Trophoblast cell (in vitro differentiated cells and primary cell): ENCODE measurements at regions not wholly inside any gene's neighbourhood (a gene's known extent, or its start where the extent isn't known, plus 50 kb on each side); places are given as distances from the start of the nearest gene placed in this dataset.

Experiments used
- DNase-seq, 2 donors: peaks; one replicate each; pipeline ENCODE4 v3.0.0-alpha.2; 2016
- H2AFZ ChIP-seq: 2 replicates; pipeline ENCODE4 v1.6.1; 2013; ENCODE audit warnings: low read length, moderate library complexity, mild to moderate bottlenecking; ENCODE audit not compliant: insufficient read depth, poor library complexity
- H2AK5ac ChIP-seq: 2 replicates; pipeline ENCODE4 v1.6.1; 2013; ENCODE audit warnings: mild to moderate bottlenecking, low read length
- H2BK120ac ChIP-seq: 2 replicates; pipeline ENCODE4 v1.6.1; 2013; ENCODE audit warnings: low read length, mild to moderate bottlenecking, moderate library complexity; ENCODE audit not compliant: insufficient read depth, poor library complexity
- H2BK12ac ChIP-seq: 2 replicates; pipeline ENCODE4 v1.6.1; 2013; ENCODE audit warnings: mild to moderate bottlenecking, low read length, moderate library complexity
- H2BK5ac ChIP-seq: 2 replicates; pipeline ENCODE4 v1.6.1; 2013; ENCODE audit warnings: low read length, low read depth, moderate library complexity, mild to moderate bottlenecking; ENCODE audit not compliant: poor library complexity
- H3K14ac ChIP-seq: 2 replicates; pipeline ENCODE4 v1.6.1; 2013; ENCODE audit warnings: mild to moderate bottlenecking, low read length
- H3K18ac ChIP-seq: 2 replicates; pipeline ENCODE4 v1.6.1; 2013; ENCODE audit warnings: mild to moderate bottlenecking, low read length
- H3K23ac ChIP-seq: 2 replicates; pipeline ENCODE4 v1.6.1; 2013; ENCODE audit warnings: low read length
- H3K27ac ChIP-seq: 2 replicates; pipeline ENCODE4 v1.5.1; 2013; ENCODE audit warnings: low read depth, mild to moderate bottlenecking, inconsistent platforms, low read length, moderate library complexity
- H3K27me3 ChIP-seq: 2 replicates; pipeline ENCODE4 v1.6.1; 2013; ENCODE audit warnings: inconsistent platforms, mild to moderate bottlenecking, low read length, moderate library complexity; ENCODE audit not compliant: insufficient read depth
- H3K36me3 ChIP-seq, 2 experiments: 1 replicate in 1 of 2; 2 replicates in 1 of 2; pipeline ENCODE4 v1.6.1; 2013; ENCODE audit warnings: low read length in 2 of 2, mild to moderate bottlenecking in 2 of 2, moderate library complexity in 1 of 2; ENCODE audit not compliant: insufficient read depth in 2 of 2, control insufficient read depth in 1 of 2
- H3K4ac ChIP-seq: 2 replicates; pipeline ENCODE4 v1.6.1; 2013; ENCODE audit warnings: low read depth, mild to moderate bottlenecking, low read length, moderate library complexity
- H3K4me1 ChIP-seq, 2 experiments: 1 replicate in 1 of 2; 2 replicates in 1 of 2; pipeline ENCODE4 v1.6.1; 2013; ENCODE audit warnings: low read length in 2 of 2, mild to moderate bottlenecking in 2 of 2, moderate library complexity in 1 of 2; ENCODE audit not compliant: insufficient read depth in 2 of 2, control insufficient read depth in 1 of 2
- H3K4me2 ChIP-seq: 2 replicates; pipeline ENCODE4 v1.6.1; 2013; ENCODE audit warnings: inconsistent platforms, mild to moderate bottlenecking, low read length, moderate library complexity
- H3K4me3 ChIP-seq: 2 replicates; pipeline ENCODE4 v1.5.1; 2013; ENCODE audit warnings: mild to moderate bottlenecking, low read depth, low read length, inconsistent platforms
- H3K79me1 ChIP-seq: one replicate; pipeline ENCODE4 v1.6.1; 2013; ENCODE audit warnings: low read length
- H3K79me2 ChIP-seq: 2 replicates; pipeline ENCODE4 v1.6.1; 2013; ENCODE audit warnings: low read length, mild to moderate bottlenecking; ENCODE audit not compliant: control insufficient read depth, insufficient read depth, poor library complexity
- H3K9ac ChIP-seq: 2 replicates; pipeline ENCODE4 v1.6.1; 2013; ENCODE audit warnings: mild to moderate bottlenecking, low read length
- H3K9me3 ChIP-seq: 2 replicates; pipeline ENCODE4 v1.6.1; 2013; ENCODE audit warnings: low read depth, mild to moderate bottlenecking, control low read depth, inconsistent platforms, low read length; ENCODE audit not compliant: insufficient read depth
- H4K12ac ChIP-seq: 2 replicates; pipeline ENCODE4 v1.6.1; 2013; ENCODE audit warnings: low read depth, mild to moderate bottlenecking, low read length, moderate library complexity
- H4K8ac ChIP-seq: 2 replicates; pipeline ENCODE4 v1.6.1; 2013; ENCODE audit warnings: low read depth, mild to moderate bottlenecking, low read length, moderate library complexity
- H4K91ac ChIP-seq: one replicate; pipeline ENCODE4 v1.6.1; 2013; ENCODE audit warnings: low read depth, mild to moderate bottlenecking, low read length, moderate library complexity
- WGBS: extraction: QIAGEN DNeasy Blood & Tissue Kit; methylation state at CpG from one replicate; pipeline ENCODE4 v1.1.7; 2013; ENCODE audit warnings: missing lambda C conversion rate; ENCODE audit not compliant: insufficient read length, insufficient coverage; ENCODE audit errors: extremely low coverage; 5-methylcytosine and 5-hydroxymethylcytosine counted together

GRCh38 chr16:60463986-60464385 is 1572.3 kb downstream of the CDH8 start:
- no peak for DNase-seq
- Histone ChIP-seq H2BK120ac (no peak overlapping the region), H3K79me2 (no peaks in the 10 kb centered on the region), H2BK12ac (no peak overlapping the region), H3K9ac (no peak overlapping the region), H3K18ac (no peak overlapping the region), H3K4me2 (no peak overlapping the region), H3K4me1 (no peaks in the 10 kb centered on the region), H3K4ac (no peak overlapping the region), H4K8ac (no peak overlapping the region), H3K27me3 (no peaks in the 10 kb centered on the region), H4K12ac (no peak overlapping the region), H2AFZ (no peak overlapping the region), H3K9me3 (no peaks in the 10 kb centered on the region), H3K23ac (no peak overlapping the region), H3K36me3 (no peaks in the 10 kb centered on the region), H3K27ac (no peak overlapping the region), H2BK5ac (no peak overlapping the region), H4K91ac (no peak overlapping the region), H3K4me3 (no peak overlapping the region), H3K14ac (no peak overlapping the region), H3K79me1 (no peaks in the 10 kb centered on the region), H2AK5ac (no peak overlapping the region)
- no CpG with 5 or more reads among the region's 1 CpG for WGBS

- Histone ChIP-seq H2AK5ac (no peak overlapping the region), H3K79me2 (no peaks in the 10 kb centered on the region), H2BK12ac (no peak overlapping the region), H3K27me3 (no peaks in the 10 kb centered on the region), H3K23ac (no peak overlapping the region), H2BK120ac (no peak overlapping the region), H3K4ac (no peak overlapping the region), H3K36me3 (no peaks in the 10 kb centered on the region), H3K79me1 (no peaks in the 10 kb centered on the region), H4K8ac (no peak overlapping the region), H3K9ac (no peak overlapping the region), H4K91ac (no peak overlapping the region), H3K14ac (no peak overlapping the region), H2AFZ (no peak overlapping the region), H3K4me2 (no peak overlapping the region), H4K12ac (no peak overlapping the region), H3K4me3 (no peak overlapping the region), H3K27ac (no peak overlapping the region), H3K18ac (no peak overlapping the region), H2BK5ac (no peak overlapping the region), H3K9me3 (no peaks in the 10 kb centered on the region), H3K4me1 (no peaks in the 10 kb centered on the region)
- no peak for DNase-seq
- no CpG with 5 or more reads among the region's 2 CpGs for WGBS
Observed at GRCh38 chr16:60459463-60459862, 1576.8 kb downstream of the CDH8 start.

GRCh38 chr16:60458255-60458654 is 1578.0 kb downstream of the CDH8 start:
- no peak overlapping the region for H4K8ac ChIP-seq
- H3K4me2 ChIP-seq, result no peak overlapping the region
- no peak overlapping the region for H3K23ac ChIP-seq
- no peak overlapping the region for H4K91ac ChIP-seq
- H3K79me2 ChIP-seq, result no peaks in the 10 kb centered on the region
- H3K14ac ChIP-seq, result no peak overlapping the region
- WGBS, result no CpG with 5 or more reads among the region's 1 CpG
- no peaks in the 10 kb centered on the region for H3K36me3 ChIP-seq
- H4K12ac ChIP-seq, result no peak overlapping the region
- H3K4ac ChIP-seq, result no peak overlapping the region
- no peak overlapping the region for H3K27ac ChIP-seq
- no peak overlapping the region for H2AK5ac ChIP-seq
- H2BK12ac ChIP-seq, result no peak overlapping the region
- no peak overlapping the region for H3K9ac ChIP-seq
- H2BK5ac ChIP-seq, result no peak overlapping the region
- H3K27me3 ChIP-seq, result no peaks in the 10 kb centered on the region
- H2BK120ac ChIP-seq, result no peak overlapping the region
- no peak overlapping the region for H3K18ac ChIP-seq
- no peak for DNase-seq
- H3K4me1 ChIP-seq, result no peaks in the 10 kb centered on the region
- no peaks in the 10 kb centered on the region for H3K9me3 ChIP-seq
- no peak overlapping the region for H3K4me3 ChIP-seq
- H3K79me1 ChIP-seq, result no peaks in the 10 kb centered on the region
- H2AFZ ChIP-seq, result no peak overlapping the region

- H3K18ac ChIP-seq, result no peak overlapping the region
- H3K9ac ChIP-seq, result no peak overlapping the region
- H2BK12ac ChIP-seq, result no peak overlapping the region
- H3K4me1 ChIP-seq, result no peaks in the 10 kb centered on the region
- H3K36me3 ChIP-seq, result no peaks in the 10 kb centered on the region
- H3K4ac ChIP-seq, result no peak overlapping the region
- H3K4me3 ChIP-seq, result no peak overlapping the region
- no peak overlapping the region for H4K12ac ChIP-seq
- H3K27ac ChIP-seq, result no peak overlapping the region
- H3K14ac ChIP-seq, result no peak overlapping the region
- H4K8ac ChIP-seq, result no peak overlapping the region
- H3K79me1 ChIP-seq, result no peaks in the 10 kb centered on the region
- no peak overlapping the region for H3K4me2 ChIP-seq
- H3K27me3 ChIP-seq, result no peaks in the 10 kb centered on the region
- no peak overlapping the region for H2AK5ac ChIP-seq
- no peak for DNase-seq
- no peaks in the 10 kb centered on the region for H3K79me2 ChIP-seq
- no peak overlapping the region for H2BK120ac ChIP-seq
- H3K23ac ChIP-seq, result no peak overlapping the region
- H2AFZ ChIP-seq, result no peak overlapping the region
- no peaks in the 10 kb centered on the region for H3K9me3 ChIP-seq
- H2BK5ac ChIP-seq, result no peak overlapping the region
- no peak overlapping the region for H4K91ac ChIP-seq
Observed at GRCh38 chr16:60452646-60453045, 1583.6 kb downstream of the CDH8 start.

- H3K9me3 ChIP-seq, result no peaks in the 10 kb centered on the region
- no peaks in the 10 kb centered on the region for H3K79me1 ChIP-seq
- H3K4ac ChIP-seq, result no peak overlapping the region
- H4K12ac ChIP-seq, result no peak overlapping the region
- H4K8ac ChIP-seq, result no peak overlapping the region
- no peak overlapping the region for H3K4me3 ChIP-seq
- no peak overlapping the region for H3K4me2 ChIP-seq
- no peak overlapping the region for H2BK5ac ChIP-seq
- no peak overlapping the region for H3K18ac ChIP-seq
- H3K9ac ChIP-seq, result no peak overlapping the region
- H3K4me1 ChIP-seq, result no peaks in the 10 kb centered on the region
- H2AK5ac ChIP-seq, result no peak overlapping the region
- WGBS, result no CpG with 5 or more reads among the region's 6 CpGs
- no peak overlapping the region for H4K91ac ChIP-seq
- no peaks in the 10 kb centered on the region for H3K27me3 ChIP-seq
- H3K79me2 ChIP-seq, result no peaks in the 10 kb centered on the region
- no peak overlapping the region for H2BK120ac ChIP-seq
- no peak overlapping the region for H3K14ac ChIP-seq
- DNase-seq, result no peak
- H2AFZ ChIP-seq, result no peak overlapping the region
- no peak overlapping the region for H3K27ac ChIP-seq
- no peaks in the 10 kb centered on the region for H3K36me3 ChIP-seq
- H3K23ac ChIP-seq, result no peak overlapping the region
- no peak overlapping the region for H2BK12ac ChIP-seq
Observed at GRCh38 chr16:60438894-60439293, 1597.3 kb downstream of the CDH8 start.
